Effector memory CD8-positive, alpha-beta T cell (primary cell): ENCODE measurements at regions not wholly inside any gene's neighbourhood (a gene's known extent, or its start where the extent isn't known, plus 50 kb on each side); places are given as distances from the start of the nearest gene placed in this dataset.

Source experiments
- ATAC-seq: fragments of 150-1000 bp; cut with Tn5 transposase; replicated peaks from 2 replicates; pipeline ENCODE4 v1.10.0; 2021; ENCODE audit warnings: mild to moderate bottlenecking, moderate library complexity
- DNase-seq, 3 experiments: peaks; one replicate each; pipeline ENCODE4 v3.0.0; 2021
- H3K27ac Mint-ChIP-seq, 2 donors: one replicate each; pipeline ENCODE4 v1.8.0; 2022; ENCODE audit warnings: mild to moderate bottlenecking in 2 of 2, mixed read lengths in 2 of 2, moderate library complexity in 2 of 2
- H3K27me3 Mint-ChIP-seq, 2 donors: one replicate each; pipeline ENCODE4 v1.8.0; 2022; ENCODE audit warnings: mixed read lengths in 2 of 2
- H3K36me3 Mint-ChIP-seq: one replicate; pipeline ENCODE4 v1.8.0; 2022; ENCODE audit warnings: mild to moderate bottlenecking, moderate library complexity, mixed read lengths; ENCODE audit not compliant: insufficient read depth
- H3K4me1 Mint-ChIP-seq, 2 donors: one replicate each; pipeline ENCODE4 v1.8.0; 2022; ENCODE audit warnings: low read depth in 2 of 2, mixed read lengths in 2 of 2
- H3K4me3 Mint-ChIP-seq, 2 donors: one replicate each; pipeline ENCODE4 v1.8.0; 2022; ENCODE audit warnings: mild to moderate bottlenecking in 2 of 2, mixed read lengths in 2 of 2, moderate library complexity in 2 of 2
- H3K9me3 Mint-ChIP-seq, 2 donors: one replicate each; pipeline ENCODE4 v1.8.0; 2022; ENCODE audit warnings: mixed read lengths in 2 of 2

DNA sequence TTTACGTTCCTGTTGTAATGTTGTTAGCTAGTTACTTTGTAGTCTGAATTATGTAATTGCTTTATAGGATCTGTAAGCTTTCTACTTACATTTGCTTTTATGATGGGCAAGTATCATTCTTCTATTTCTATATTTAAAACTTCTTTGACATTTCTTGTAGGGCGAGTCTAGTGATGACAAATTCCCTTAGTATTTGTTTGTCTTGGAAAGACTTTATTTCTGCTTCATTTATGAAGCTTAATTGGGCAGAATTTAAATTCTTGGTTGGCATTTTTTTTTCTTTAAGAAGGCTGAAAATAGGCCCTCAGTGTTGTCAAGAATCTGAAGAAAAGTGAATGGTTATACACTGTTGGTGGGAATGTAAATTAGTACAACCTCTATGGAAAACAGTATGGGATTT lies 506.3 kb downstream of the TENT5A start:
- H3K36me3 Mint-ChIP-seq = no peaks in the 10 kb centered on the region
- no peaks in the 10 kb centered on the region for H3K9me3 Mint-ChIP-seq
- DNase-seq (no peak), ATAC-seq (no peak)
- H3K27ac Mint-ChIP-seq = no peak overlapping the region
- H3K27me3 Mint-ChIP-seq = no peaks in the 10 kb centered on the region
- H3K4me3 Mint-ChIP-seq = no peak overlapping the region
- no peaks in the 10 kb centered on the region for H3K4me1 Mint-ChIP-seq

DNA sequence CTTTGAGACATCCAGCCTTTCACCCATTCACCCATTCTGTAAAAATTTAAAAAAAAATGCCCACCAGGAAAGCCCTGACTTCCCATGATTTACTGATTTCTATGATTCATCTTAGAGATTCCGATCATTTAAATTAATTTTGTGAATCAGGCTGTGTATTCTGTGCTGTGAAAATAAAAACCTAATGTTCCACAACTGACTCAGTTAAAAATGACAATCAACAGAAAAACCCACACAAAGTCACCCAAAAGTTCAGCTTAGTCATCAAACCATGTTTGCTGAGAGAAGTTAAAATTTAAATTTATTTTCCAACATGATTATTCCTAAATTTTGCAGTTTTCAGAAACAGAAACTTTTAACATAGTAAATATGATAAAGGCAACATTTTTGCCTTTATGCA lies 509.9 kb downstream of the TENT5A start:
- DNase-seq = no peak
- H3K27me3 Mint-ChIP-seq = no peaks in the 10 kb centered on the region

DNA sequence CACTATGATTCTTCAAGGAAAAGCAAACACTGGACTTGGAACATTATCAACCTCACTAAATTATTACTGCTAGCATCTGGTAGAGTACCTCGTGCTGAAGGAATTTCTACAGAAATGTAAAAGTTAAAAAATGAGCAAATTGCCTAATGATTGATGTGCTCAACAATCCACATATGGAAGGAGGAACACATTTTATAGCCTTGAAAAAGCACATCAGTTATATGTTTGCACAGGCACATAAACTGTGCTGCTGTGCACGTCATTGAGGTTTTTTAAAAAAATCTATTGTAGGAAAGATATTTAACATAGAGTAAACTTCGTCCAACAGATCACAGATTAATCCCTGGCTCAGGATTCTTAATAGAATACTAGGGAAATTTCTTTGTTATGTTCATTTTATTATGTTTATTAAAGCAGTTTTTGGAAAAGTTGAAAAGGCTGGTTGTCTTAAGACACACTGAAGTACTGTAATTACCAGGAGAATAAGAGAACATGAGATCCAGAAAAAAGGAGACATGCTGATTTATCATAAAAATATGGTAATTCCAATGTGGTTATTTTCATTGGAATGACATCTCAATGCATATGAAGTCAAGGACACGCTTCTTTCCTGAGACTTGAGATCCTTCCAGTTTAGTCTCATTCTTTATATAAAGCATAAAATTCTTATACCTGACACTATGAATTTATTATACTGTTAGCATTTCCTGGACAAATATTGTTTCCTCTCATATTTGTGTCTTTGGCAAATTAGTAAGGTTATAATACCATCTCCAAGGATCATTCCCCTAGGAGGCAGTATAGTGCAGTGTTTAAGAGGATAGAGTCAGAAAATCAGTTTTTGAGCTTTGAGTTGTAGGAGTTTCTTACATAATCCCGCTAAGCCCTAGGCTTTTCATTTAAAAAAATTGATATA lies 511.1 kb downstream of the TENT5A start:
- no peaks in the 10 kb centered on the region for H3K36me3 Mint-ChIP-seq
- no peak for ATAC-seq
- no peaks in the 10 kb centered on the region for H3K4me1 Mint-ChIP-seq

More for the DNA sequence above, 509.9 kb downstream of the TENT5A start:
- ATAC-seq = no peak
- Mint-ChIP-seq H3K4me1 (no peaks in the 10 kb centered on the region), H3K4me3 (no peak overlapping the region), H3K27ac (no peak overlapping the region), H3K9me3 (no peaks in the 10 kb centered on the region), H3K36me3 (no peaks in the 10 kb centered on the region)

DNA sequence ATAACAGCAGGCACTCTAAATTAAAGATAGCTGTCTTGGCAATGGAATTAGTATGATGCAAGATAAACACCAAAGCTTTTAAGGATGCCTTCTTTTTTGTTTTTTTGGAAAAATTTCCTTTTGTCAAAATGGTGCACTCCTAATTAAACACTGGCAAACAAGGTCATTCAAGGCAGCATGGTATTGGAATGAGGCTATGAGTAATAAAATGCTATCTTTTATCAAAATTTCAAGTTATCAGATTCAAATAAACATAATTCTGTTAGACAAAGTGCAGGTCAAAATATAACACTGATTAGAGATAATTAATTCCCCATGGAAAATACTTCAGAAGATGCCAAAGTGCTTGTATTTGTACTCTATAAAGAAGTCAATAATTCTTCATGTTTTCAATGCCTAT lies 514.1 kb downstream of the TENT5A start:
- Mint-ChIP-seq H3K36me3 (no peaks in the 10 kb centered on the region), H3K9me3 (peaks cover 0 to 3% of the 10 kb centered on the region in 2 donors), H3K4me3 (no peak overlapping the region), H3K27ac (no peak overlapping the region), H3K4me1 (no peaks in the 10 kb centered on the region), H3K27me3 (no peaks in the 10 kb centered on the region)
- no peak for ATAC-seq
- no peak for DNase-seq

More for the DNA sequence above, 511.1 kb downstream of the TENT5A start:
- DNase-seq = no peak
- no peak overlapping the region for H3K27ac Mint-ChIP-seq
- no peaks in the 10 kb centered on the region for H3K9me3 Mint-ChIP-seq
- H3K4me3 Mint-ChIP-seq = no peak overlapping the region
- H3K27me3 Mint-ChIP-seq = no peaks in the 10 kb centered on the region

DNA sequence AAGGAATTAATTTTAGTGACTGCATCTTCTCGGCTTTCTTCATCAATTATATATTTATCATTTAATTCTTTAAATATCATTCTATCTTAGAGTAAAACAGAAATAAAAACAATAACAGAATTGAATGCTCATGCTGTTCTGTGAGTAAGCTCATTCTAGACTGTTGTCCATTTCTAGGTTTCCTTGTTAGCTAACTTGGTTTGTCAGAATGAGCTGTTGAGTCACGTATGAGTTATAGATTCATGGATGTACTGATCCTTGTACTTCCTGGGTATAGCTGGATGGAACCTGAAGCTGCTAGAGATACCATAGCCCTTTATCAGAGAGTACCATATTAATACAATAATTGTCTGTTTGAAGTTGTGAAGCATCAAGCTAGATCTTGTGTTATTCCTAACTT lies 515.3 kb downstream of the TENT5A start:
- Mint-ChIP-seq H3K9me3 (peaks cover 0 to 3% of the 10 kb centered on the region in 2 donors), H3K36me3 (no peaks in the 10 kb centered on the region), H3K4me1 (no peaks in the 10 kb centered on the region), H3K4me3 (no peak overlapping the region), H3K27me3 (no peaks in the 10 kb centered on the region), H3K27ac (no peak overlapping the region)
- ATAC-seq (no peak), DNase-seq (no peak)

DNA sequence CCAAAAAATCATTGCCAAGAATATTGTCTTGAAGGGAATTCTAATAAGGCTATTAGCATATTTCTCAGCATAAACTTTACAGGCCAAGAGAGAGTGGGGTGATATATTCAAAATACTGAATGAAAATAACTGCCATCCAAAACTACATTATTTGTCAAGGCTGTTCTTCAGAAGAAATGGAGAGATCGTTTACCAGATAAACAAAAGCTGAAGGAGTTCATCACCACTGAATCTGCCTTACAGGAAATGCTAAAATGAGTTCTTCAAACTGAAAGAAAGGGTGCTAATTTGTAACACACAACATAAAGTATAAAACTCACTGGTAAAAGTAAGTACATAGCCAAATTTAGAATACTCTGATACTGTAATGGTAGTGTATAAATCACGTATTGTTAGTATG lies 517.0 kb downstream of the TENT5A start:
- H3K4me1 Mint-ChIP-seq = no peaks in the 10 kb centered on the region
- H3K9me3 Mint-ChIP-seq = peaks cover 6 to 12% of the 10 kb centered on the region in 2 donors
- no peak overlapping the region for H3K4me3 Mint-ChIP-seq
- no peak overlapping the region for H3K27ac Mint-ChIP-seq
- ATAC-seq (no peak), DNase-seq (no peak)
- H3K36me3 Mint-ChIP-seq = no peaks in the 10 kb centered on the region
- H3K27me3 Mint-ChIP-seq = no peaks in the 10 kb centered on the region

DNA sequence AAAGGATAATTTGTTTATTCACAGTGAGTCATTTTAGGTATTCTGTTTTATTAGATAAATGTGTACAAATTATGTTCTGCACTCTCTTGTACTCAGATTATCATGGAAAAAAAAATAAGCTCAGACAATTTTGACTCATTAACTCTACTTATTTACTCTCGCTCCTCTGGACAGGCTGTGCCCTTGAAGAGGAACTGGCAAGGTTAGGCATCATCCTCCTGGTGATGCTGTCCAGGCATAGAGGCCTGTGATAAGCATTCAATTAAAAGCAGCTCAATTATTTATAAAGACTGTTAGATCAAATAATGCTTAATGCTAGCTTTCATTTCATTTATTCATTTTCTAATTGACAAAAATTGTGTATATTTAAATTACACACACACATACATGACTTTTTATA lies 518.5 kb downstream of the TENT5A start:
- Mint-ChIP-seq H3K27me3 (no peaks in the 10 kb centered on the region), H3K27ac (no peak overlapping the region), H3K9me3 (peaks cover 8 to 12% of the 10 kb centered on the region in 2 donors), H3K4me3 (no peak overlapping the region), H3K4me1 (no peaks in the 10 kb centered on the region), H3K36me3 (no peaks in the 10 kb centered on the region)
- ATAC-seq = no peak
- DNase-seq = no peak

DNA sequence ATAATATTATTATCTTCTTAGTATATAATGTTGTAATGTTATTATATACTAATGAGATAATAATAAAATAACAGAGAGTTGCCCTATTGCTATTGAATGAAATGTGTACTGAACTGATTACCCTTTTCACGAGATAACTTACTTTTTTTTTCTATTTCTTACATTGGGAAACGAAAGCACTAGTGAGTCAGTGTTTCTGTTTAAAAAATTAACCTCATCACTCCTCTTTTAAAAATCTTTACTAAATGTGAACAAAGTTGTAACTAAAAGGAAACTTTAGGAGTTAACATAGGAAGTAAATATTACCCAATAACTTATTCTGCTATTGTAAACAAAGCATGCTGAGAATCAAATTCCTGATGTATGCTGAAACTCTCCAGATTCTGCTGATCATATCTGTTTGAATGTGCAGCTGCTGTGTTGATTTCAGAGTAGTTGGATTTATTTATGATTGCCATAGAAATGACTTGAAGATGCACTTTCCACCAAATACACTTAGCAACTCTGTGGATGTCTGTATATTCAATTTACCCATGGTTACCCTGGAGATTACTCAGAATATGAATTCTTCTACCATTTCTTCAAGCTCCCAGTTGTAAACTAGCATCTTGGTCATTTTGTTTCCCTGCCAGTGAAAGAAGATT lies 523.4 kb downstream of the TENT5A start:
- H3K27me3 Mint-ChIP-seq = no peaks in the 10 kb centered on the region
- no peak overlapping the region for H3K27ac Mint-ChIP-seq
- no peak overlapping the region for H3K4me3 Mint-ChIP-seq
- H3K4me1 Mint-ChIP-seq = no peaks in the 10 kb centered on the region
- no peaks in the 10 kb centered on the region for H3K36me3 Mint-ChIP-seq
- peaks cover 5 to 12% of the 10 kb centered on the region in 2 donors for H3K9me3 Mint-ChIP-seq
- no peak for DNase-seq
- ATAC-seq = no peak

DNA sequence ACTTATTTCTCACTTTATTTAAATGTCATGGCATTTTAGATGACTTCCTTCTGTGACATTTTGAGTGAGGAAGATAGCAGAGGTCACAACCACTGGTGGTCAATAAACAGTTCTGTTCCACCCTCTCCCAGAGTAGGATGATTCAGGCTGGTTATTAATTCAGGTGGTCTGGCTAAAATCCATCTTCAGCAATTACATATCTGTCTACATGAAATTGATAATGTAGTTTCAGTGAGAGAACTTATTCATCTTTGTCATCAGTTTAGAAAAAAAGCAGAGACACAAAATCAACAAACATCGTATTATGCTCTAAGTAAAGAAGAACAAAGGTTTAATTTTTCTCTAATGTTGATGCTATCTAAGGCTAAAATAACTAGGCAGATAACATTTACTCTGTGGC lies 525.5 kb downstream of the TENT5A start:
- H3K4me3 Mint-ChIP-seq = no peak overlapping the region
- H3K36me3 Mint-ChIP-seq = no peaks in the 10 kb centered on the region
- H3K27ac Mint-ChIP-seq = no peak overlapping the region
- peaks cover 5 to 18% of the 10 kb centered on the region in 2 donors for H3K9me3 Mint-ChIP-seq
- no peak for ATAC-seq
- no peaks in the 10 kb centered on the region for H3K4me1 Mint-ChIP-seq
- H3K27me3 Mint-ChIP-seq = no peaks in the 10 kb centered on the region
- no peak for DNase-seq

DNA sequence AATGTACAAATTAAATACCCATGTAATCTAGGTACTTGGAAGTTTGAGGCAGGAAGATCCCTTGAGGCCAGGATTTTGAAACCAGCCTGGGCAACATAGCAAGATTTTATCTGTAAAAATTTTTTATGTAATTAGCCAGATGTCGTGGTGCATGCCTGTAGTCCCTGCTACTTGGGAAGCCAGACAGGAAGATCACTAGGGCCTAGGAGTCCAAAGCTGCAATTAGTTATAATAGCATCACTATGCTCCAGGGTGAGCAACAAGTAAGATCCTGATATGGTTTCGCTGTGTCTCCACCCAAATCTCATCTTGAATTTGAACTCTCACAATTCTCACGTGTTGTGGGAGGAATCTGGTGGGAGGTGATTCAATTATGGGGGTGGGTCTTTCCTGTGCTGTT lies 535.8 kb downstream of the TENT5A start:
- Mint-ChIP-seq H3K36me3 (no peaks in the 10 kb centered on the region), H3K4me1 (no peaks in the 10 kb centered on the region), H3K9me3 (peaks cover 11 to 12% of the 10 kb centered on the region in 2 donors), H3K27ac (no peak overlapping the region), H3K27me3 (no peaks in the 10 kb centered on the region), H3K4me3 (no peak overlapping the region)
- no peak for ATAC-seq
- DNase-seq = no peak

DNA sequence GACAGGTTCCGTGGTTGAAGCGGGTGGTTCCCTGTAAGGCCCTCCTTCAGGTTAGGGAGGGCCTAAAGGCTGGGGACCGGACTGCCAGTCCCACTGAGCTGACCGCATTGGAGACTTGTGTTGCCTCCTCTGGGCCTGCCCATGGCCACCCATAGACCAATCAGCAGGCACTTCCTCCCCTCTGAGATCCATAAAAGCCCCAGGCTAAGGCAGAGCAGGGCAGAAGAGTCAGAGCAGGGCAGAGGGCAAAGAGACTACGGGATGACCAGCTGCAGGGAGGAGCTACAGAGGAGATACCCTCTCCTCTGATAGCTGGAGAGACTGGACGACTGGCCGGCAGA lies 537.4 kb downstream of the TENT5A start:
- no peaks in the 10 kb centered on the region for H3K4me1 Mint-ChIP-seq
- H3K4me3 Mint-ChIP-seq = no peak overlapping the region
- no peaks in the 10 kb centered on the region for H3K36me3 Mint-ChIP-seq
- no peak for DNase-seq
- H3K9me3 Mint-ChIP-seq = peaks cover 14 to 17% of the 10 kb centered on the region in 2 donors
- H3K27ac Mint-ChIP-seq = no peak overlapping the region
- ATAC-seq = no peak
- no peaks in the 10 kb centered on the region for H3K27me3 Mint-ChIP-seq

DNA sequence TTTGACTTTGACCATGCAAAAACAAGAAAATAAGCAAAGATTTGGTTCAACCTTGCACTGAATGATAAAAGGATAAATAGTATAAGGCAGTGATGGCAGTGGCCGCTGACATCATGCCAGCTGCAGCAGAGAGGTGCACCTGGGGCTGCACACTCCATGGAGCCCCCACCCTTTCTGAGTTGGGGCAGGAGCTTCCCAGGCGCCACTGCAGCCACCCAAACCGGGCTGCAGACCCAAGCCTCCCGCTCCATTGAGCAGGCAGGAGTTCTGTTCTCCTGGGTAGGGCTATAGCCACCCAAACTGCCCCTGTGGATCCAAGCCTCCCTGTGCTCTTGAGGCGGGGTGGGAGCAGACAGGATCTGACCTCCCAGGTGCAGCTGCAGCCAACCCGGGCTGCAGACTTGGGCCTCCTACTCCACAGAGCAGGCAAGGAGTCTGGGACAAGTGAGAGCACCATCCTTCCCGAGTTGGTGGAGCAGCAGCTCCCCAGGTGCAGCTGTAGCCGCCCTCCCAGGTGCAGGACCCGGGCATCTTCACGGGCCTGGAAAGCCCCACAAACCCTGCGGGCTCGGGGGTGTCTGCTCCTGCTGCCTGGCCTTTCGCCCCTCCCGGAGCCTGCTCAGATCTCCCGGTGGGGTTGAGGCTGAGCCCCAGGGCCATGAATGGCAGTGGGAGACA lies 537.9 kb downstream of the TENT5A start:
- Mint-ChIP-seq H3K36me3 (no peaks in the 10 kb centered on the region), H3K27ac (no peak overlapping the region), H3K4me3 (no peak overlapping the region), H3K4me1 (no peaks in the 10 kb centered on the region), H3K27me3 (no peaks in the 10 kb centered on the region), H3K9me3 (peaks cover 14 to 17% of the 10 kb centered on the region in 2 donors)
- ATAC-seq = no peak
- no peak for DNase-seq

DNA sequence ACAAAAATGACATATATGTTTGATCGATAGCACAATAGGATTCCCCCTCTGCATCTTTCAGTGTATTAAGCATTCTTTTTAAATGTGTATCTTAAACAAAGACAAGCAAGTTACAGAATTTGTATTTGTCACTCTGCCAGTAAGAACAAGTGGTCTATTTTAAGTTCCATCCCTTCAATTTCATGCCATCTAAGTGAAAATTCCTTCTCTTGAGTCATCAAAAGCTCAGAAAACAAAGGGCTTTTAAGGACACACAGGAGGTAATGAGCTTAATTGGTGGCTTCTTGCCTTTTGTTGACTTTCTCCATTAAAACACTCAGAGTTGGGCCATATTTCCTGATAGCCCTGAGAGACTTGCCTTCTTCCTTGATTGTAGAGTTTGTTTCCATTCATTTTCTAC lies 547.8 kb downstream of the TENT5A start:
- no peaks in the 10 kb centered on the region for H3K4me1 Mint-ChIP-seq
- H3K4me3 Mint-ChIP-seq = no peak overlapping the region
- no peaks in the 10 kb centered on the region for H3K9me3 Mint-ChIP-seq
- no peaks in the 10 kb centered on the region for H3K36me3 Mint-ChIP-seq
- ATAC-seq (no peak), DNase-seq (no peak)
- no peaks in the 10 kb centered on the region for H3K27me3 Mint-ChIP-seq
- no peak overlapping the region for H3K27ac Mint-ChIP-seq

DNA sequence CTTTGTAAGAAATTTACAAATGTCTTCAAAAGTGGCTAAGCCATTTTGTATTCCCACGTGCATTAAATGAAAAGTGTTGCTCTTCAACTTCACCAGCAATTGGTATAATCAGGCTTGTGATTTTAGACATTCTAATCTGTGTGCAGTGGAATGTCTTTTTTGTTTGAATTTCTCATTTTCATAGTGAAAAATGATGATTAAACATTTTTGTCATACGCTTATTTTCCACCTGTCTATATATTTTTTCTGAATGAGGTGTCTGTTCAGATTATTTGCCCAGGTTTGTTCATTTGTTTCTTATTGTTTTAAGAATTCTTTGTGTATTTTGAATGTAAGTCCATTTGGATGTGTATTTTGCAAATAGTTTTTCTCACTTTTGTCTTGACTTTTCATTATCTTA lies 558.1 kb downstream of the TENT5A start:
- Mint-ChIP-seq H3K36me3 (no peaks in the 10 kb centered on the region), H3K27ac (no peak overlapping the region), H3K9me3 (peaks cover 0 to 3% of the 10 kb centered on the region in 2 donors), H3K4me3 (no peak overlapping the region), H3K27me3 (no peaks in the 10 kb centered on the region), H3K4me1 (no peaks in the 10 kb centered on the region)
- no peak for DNase-seq
- ATAC-seq = no peak
